Uterus (tissue), 2 donors: ENCODE measurements at regions not wholly inside any gene's neighbourhood (a gene's known extent, or its start where the extent isn't known, plus 50 kb on each side); places are given as distances from the start of the nearest gene placed in this dataset.

Experiments used
- POLR2A ChIP-seq, 2 donors: fragments of 450-650 bp; IDR thresholded peaks; one replicate each; pipeline ENCODE4 v1.6.1; 2016; ENCODE audit warnings: antibody characterized with exemption in 2 of 2, mild to moderate bottlenecking in 1 of 2, moderate library complexity in 1 of 2
- TF ChIP-seq, protein P1 (sequence below), 4 experiments: fragments of 200-600 bp in 2 of 4; fragments of 450-650 bp in 2 of 4; sonication (generic) in 2 of 4; IDR thresholded peaks; one replicate each; pipeline ENCODE4 v1.5.1; 2016 to 2019; ENCODE audit warnings: antibody characterized with exemption in 4 of 4, mild to moderate bottlenecking in 2 of 4, moderate library complexity in 1 of 4

- no peak for TF ChIP-seq POLR2A (IDR thresholded peaks at IDR 0.05)
- TF ChIP-seq, protein P1, sequence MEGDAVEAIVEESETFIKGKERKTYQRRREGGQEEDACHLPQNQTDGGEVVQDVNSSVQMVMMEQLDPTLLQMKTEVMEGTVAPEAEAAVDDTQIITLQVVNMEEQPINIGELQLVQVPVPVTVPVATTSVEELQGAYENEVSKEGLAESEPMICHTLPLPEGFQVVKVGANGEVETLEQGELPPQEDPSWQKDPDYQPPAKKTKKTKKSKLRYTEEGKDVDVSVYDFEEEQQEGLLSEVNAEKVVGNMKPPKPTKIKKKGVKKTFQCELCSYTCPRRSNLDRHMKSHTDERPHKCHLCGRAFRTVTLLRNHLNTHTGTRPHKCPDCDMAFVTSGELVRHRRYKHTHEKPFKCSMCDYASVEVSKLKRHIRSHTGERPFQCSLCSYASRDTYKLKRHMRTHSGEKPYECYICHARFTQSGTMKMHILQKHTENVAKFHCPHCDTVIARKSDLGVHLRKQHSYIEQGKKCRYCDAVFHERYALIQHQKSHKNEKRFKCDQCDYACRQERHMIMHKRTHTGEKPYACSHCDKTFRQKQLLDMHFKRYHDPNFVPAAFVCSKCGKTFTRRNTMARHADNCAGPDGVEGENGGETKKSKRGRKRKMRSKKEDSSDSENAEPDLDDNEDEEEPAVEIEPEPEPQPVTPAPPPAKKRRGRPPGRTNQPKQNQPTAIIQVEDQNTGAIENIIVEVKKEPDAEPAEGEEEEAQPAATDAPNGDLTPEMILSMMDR (IDR thresholded peaks at IDR 0.05) = no peak
Observed at GRCh38 chr13:34588362-34588761, 353.7 kb upstream of the NBEA start.
